Neuronal stem cell (in vitro differentiated cells): ENCODE measurements at regions not wholly inside any gene's neighbourhood (a gene's known extent, or its start where the extent isn't known, plus 50 kb on each side); places are given as distances from the start of the nearest gene placed in this dataset.

ENCODE experiments used
- DNase-seq: peaks from one replicate; pipeline ENCODE4 v3.0.0-alpha.2; 2013; ENCODE audit warnings: low spot score
- H2AFZ ChIP-seq: one replicate; pipeline ENCODE4 v1.6.1; 2013; ENCODE audit warnings: mild to moderate bottlenecking, low read length, inconsistent platforms
- H2AK5ac ChIP-seq: 2 replicates; pipeline ENCODE4 v1.6.1; 2013; ENCODE audit warnings: low read depth, mild to moderate bottlenecking, inconsistent platforms, low read length, moderate library complexity, mixed read lengths
- H2BK120ac ChIP-seq: 2 replicates; pipeline ENCODE4 v1.6.1; 2013; ENCODE audit warnings: low read depth, mild to moderate bottlenecking, inconsistent platforms, low read length, moderate library complexity, mixed read lengths
- H2BK12ac ChIP-seq: one replicate; pipeline ENCODE4 v1.6.1; 2013; ENCODE audit warnings: low read length, inconsistent platforms
- H2BK15ac ChIP-seq: 2 replicates; pipeline ENCODE4 v1.6.1; 2013; ENCODE audit warnings: mild to moderate bottlenecking, low read length, inconsistent platforms, mixed read lengths
- H2BK5ac ChIP-seq: one replicate; pipeline ENCODE4 v1.6.1; 2013; ENCODE audit warnings: inconsistent platforms, mild to moderate bottlenecking, low read length, moderate library complexity
- H3K14ac ChIP-seq: one replicate; pipeline ENCODE4 v1.6.1; 2013; ENCODE audit warnings: low read length, inconsistent platforms
- H3K18ac ChIP-seq: 2 replicates; pipeline ENCODE4 v1.6.1; 2013; ENCODE audit warnings: low read length, inconsistent platforms
- H3K23ac ChIP-seq: 2 replicates; pipeline ENCODE4 v1.6.1; 2013; ENCODE audit warnings: low read depth, mild to moderate bottlenecking, mixed read lengths, low read length, inconsistent platforms; ENCODE audit not compliant: poor library complexity
- H3K27ac ChIP-seq: replicated peaks from 3 replicates; pipeline ENCODE4 v1.5.1; 2013; ENCODE audit warnings: low read length, inconsistent platforms
- H3K27me3 ChIP-seq, 3 experiments: 2 replicates each; pipeline ENCODE4 v1.6.1; 2013; ENCODE audit warnings: low read length in 3 of 3, mild to moderate bottlenecking in 2 of 3, inconsistent platforms in 1 of 3, low read depth in 1 of 3, mixed read lengths in 1 of 3, moderate library complexity in 1 of 3; ENCODE audit not compliant: control insufficient read depth in 3 of 3, insufficient read depth in 3 of 3
- H3K36me3 ChIP-seq, 2 donors: replicated peaks in 1 of 2; 2 replicates each; pipeline ENCODE4 v1.6.1; 2013; ENCODE audit warnings: low read length in 2 of 2; ENCODE audit not compliant: control insufficient read depth in 2 of 2, insufficient read depth in 2 of 2
- H3K4ac ChIP-seq: 2 replicates; pipeline ENCODE4 v1.6.1; 2013; ENCODE audit warnings: inconsistent platforms, mild to moderate bottlenecking, low read length, moderate library complexity
- H3K4me1 ChIP-seq, 2 donors: 1 replicate in 1 of 2; 2 replicates in 1 of 2; pipeline ENCODE4 v1.6.1; 2013; ENCODE audit warnings: low read length in 2 of 2, low read depth in 1 of 2; ENCODE audit not compliant: control insufficient read depth in 2 of 2, insufficient read depth in 1 of 2
- H3K4me2 ChIP-seq: one replicate; pipeline ENCODE4 v1.6.1; 2013; ENCODE audit warnings: mild to moderate bottlenecking, low read length, inconsistent platforms; ENCODE audit not compliant: insufficient read depth, poor library complexity, severe bottlenecking
- H3K4me3 ChIP-seq, 2 donors: 2 replicates each; pipeline ENCODE4 v1.5.1; 2013; ENCODE audit warnings: low read length in 2 of 2, mild to moderate bottlenecking in 2 of 2, inconsistent platforms in 1 of 2, moderate library complexity in 1 of 2
- H3K79me1 ChIP-seq: one replicate; pipeline ENCODE4 v1.6.1; 2013; ENCODE audit warnings: low read depth, mild to moderate bottlenecking, inconsistent platforms, low read length, moderate library complexity
- H3K9ac ChIP-seq: one replicate; pipeline ENCODE4 v1.6.1; 2013; ENCODE audit warnings: mild to moderate bottlenecking, low read depth, low read length, inconsistent platforms; ENCODE audit not compliant: poor library complexity
- H3K9me3 ChIP-seq, 2 donors: replicated peaks in 1 of 2; 2 replicates each; pipeline versions ENCODE3 to v1.6.1; 2013; ENCODE audit warnings: low read length in 2 of 2, mild to moderate bottlenecking in 2 of 2, inconsistent platforms in 1 of 2, low read depth in 1 of 2, mixed read lengths in 1 of 2, moderate library complexity in 1 of 2; ENCODE audit not compliant: control insufficient read depth in 2 of 2, insufficient read depth in 1 of 2
- H4K8ac ChIP-seq: one replicate; pipeline ENCODE4 v1.6.1; 2013; ENCODE audit warnings: low read depth, mild to moderate bottlenecking, inconsistent platforms, low read length, moderate library complexity
- H4K91ac ChIP-seq: one replicate; pipeline ENCODE4 v1.6.1; 2013; ENCODE audit warnings: low read length, low read depth, mild to moderate bottlenecking, inconsistent platforms; ENCODE audit not compliant: poor library complexity
- WGBS, 2 donors: extraction: QIAGEN DNeasy Blood & Tissue Kit; methylation state at CpG; one replicate each; pipeline ENCODE4 v1.1.7; 2013; ENCODE audit warnings: missing lambda C conversion rate in 2 of 2, mixed read lengths in 1 of 2; ENCODE audit not compliant: insufficient read length in 2 of 2, insufficient replicate concordance in 1 of 2; ENCODE audit errors: extremely low coverage in 2 of 2; 5-methylcytosine and 5-hydroxymethylcytosine counted together

- no peak overlapping the region for H4K91ac ChIP-seq
- no peak overlapping the region for H2BK12ac ChIP-seq
- H3K9ac ChIP-seq = no peak overlapping the region
- H2BK120ac ChIP-seq = no peak overlapping the region
- no peak overlapping the region for H2BK15ac ChIP-seq
- no peak overlapping the region for H3K14ac ChIP-seq
- no peaks in the 10 kb centered on the region for H3K27me3 ChIP-seq
- no peak overlapping the region for H3K4ac ChIP-seq
- no peak overlapping the region for H4K8ac ChIP-seq
- H2AK5ac ChIP-seq = no peak overlapping the region
- no peak overlapping the region for H3K27ac ChIP-seq
- H3K79me1 ChIP-seq = no peaks in the 10 kb centered on the region
- H2BK5ac ChIP-seq = no peak overlapping the region
- no peak overlapping the region for H3K4me2 ChIP-seq
- peaks cover 3 to 9% of the 10 kb centered on the region in 2 donors for H3K9me3 ChIP-seq
- H3K18ac ChIP-seq = no peak overlapping the region
- no peak for DNase-seq
- no peak overlapping the region for H3K4me3 ChIP-seq
- H2AFZ ChIP-seq = peak overlapping the region; percentile 5
- WGBS, 2 donors = no CpG with 5 or more reads among the region's 3 CpGs
- H3K4me1 ChIP-seq = no peaks in the 10 kb centered on the region
- no peak overlapping the region for H3K23ac ChIP-seq
- no peaks in the 10 kb centered on the region for H3K36me3 ChIP-seq
Observed at GRCh38 chr2:6264198-6264597, 572.0 kb downstream of the SOX11 start.

GRCh38 chr2:6281524-6281923, 584.2 kb downstream of the CMPK2 start:
- no peak overlapping the region for H3K4me3 ChIP-seq
- no peak overlapping the region for H2AK5ac ChIP-seq
- H3K4ac ChIP-seq = no peak overlapping the region
- no peak overlapping the region for H4K91ac ChIP-seq
- H2BK5ac ChIP-seq = no peak overlapping the region
- no peak overlapping the region for H4K8ac ChIP-seq
- H3K27ac ChIP-seq = no peak overlapping the region
- H2AFZ ChIP-seq = no peak overlapping the region
- H2BK120ac ChIP-seq = no peak overlapping the region
- H3K27me3 ChIP-seq = no peaks in the 10 kb centered on the region
- DNase-seq = no peak
- peaks cover 0 to 2% of the 10 kb centered on the region in 2 donors for H3K4me1 ChIP-seq
- H3K14ac ChIP-seq = no peak overlapping the region
- no peak overlapping the region for H2BK12ac ChIP-seq
- H3K36me3 ChIP-seq = peaks cover 0 to 2% of the 10 kb centered on the region in 2 donors
- H3K4me2 ChIP-seq = no peak overlapping the region
- H3K9me3 ChIP-seq = peaks cover 0 to 4% of the 10 kb centered on the region in 2 donors
- H3K79me1 ChIP-seq = no peaks in the 10 kb centered on the region
- H3K23ac ChIP-seq = no peak overlapping the region
- no peak overlapping the region for H3K18ac ChIP-seq
- WGBS, 2 donors = no CpG with 5 or more reads among the region's 5 CpGs
- H3K9ac ChIP-seq = no peak overlapping the region
- H2BK15ac ChIP-seq = no peak overlapping the region

GRCh38 chr2:6283259-6283658, 582.4 kb downstream of the CMPK2 start:
- Histone ChIP-seq H3K4me3 (no peak overlapping the region), H3K27ac (no peak overlapping the region), H3K9me3 (peaks cover 0 to 4% of the 10 kb centered on the region in 2 donors), H2BK12ac (no peak overlapping the region), H3K14ac (peak overlapping the region; percentile 56), H3K36me3 (peaks cover 0 to 2% of the 10 kb centered on the region in 2 donors), H3K4me2 (no peak overlapping the region), H3K4me1 (peaks cover 2% of the 10 kb centered on the region in 2 donors), H3K9ac (peak overlapping the region; percentile 44), H2BK5ac (no peak overlapping the region), H2BK15ac (no peak overlapping the region), H3K18ac (no peak overlapping the region), H2BK120ac (no peak overlapping the region), H4K91ac (no peak overlapping the region), H4K8ac (no peak overlapping the region), H3K23ac (no peak overlapping the region), H3K79me1 (no peaks in the 10 kb centered on the region), H2AFZ (no peak overlapping the region), H3K4ac (no peak overlapping the region), H2AK5ac (no peak overlapping the region), H3K27me3 (no peaks in the 10 kb centered on the region)
- DNase-seq = no peak
- no CpG with 5 or more reads among the region's 24 CpGs for WGBS, 2 donors

- Histone ChIP-seq H2BK12ac (no peak overlapping the region), H2BK15ac (no peak overlapping the region), H2AK5ac (no peak overlapping the region), H3K14ac (no peak overlapping the region), H3K4me2 (no peak overlapping the region), H3K4me1 (peaks cover 3 to 14% of the 10 kb centered on the region in 2 donors), H2BK5ac (no peak overlapping the region), H3K4me3 (no peak overlapping the region), H4K91ac (no peak overlapping the region), H3K23ac (no peak overlapping the region), H3K79me1 (no peaks in the 10 kb centered on the region), H3K9me3 (peaks cover 4 to 9% of the 10 kb centered on the region in 2 donors), H3K9ac (no peak overlapping the region), H3K27ac (no peak overlapping the region), H2BK120ac (no peak overlapping the region), H3K36me3 (peaks cover 0 to 2% of the 10 kb centered on the region in 2 donors), H2AFZ (no peak overlapping the region), H4K8ac (no peak overlapping the region), H3K4ac (no peak overlapping the region), H3K27me3 (no peaks in the 10 kb centered on the region), H3K18ac (no peak overlapping the region)
- DNase-seq = no peak
- no CpG with 5 or more reads among the region's 4 CpGs for WGBS, 2 donors
Observed at GRCh38 chr2:6287406-6287805, 578.3 kb downstream of the CMPK2 start.
